H1 (cell line): ENCODE measurements at regions not wholly inside any gene's neighbourhood (a gene's known extent, or its start where the extent isn't known, plus 50 kb on each side); places are given as distances from the start of the nearest gene placed in this dataset.

Source experiments
- CTCF ChIA-PET: fragments of 300-600 bp; sonication (Branson Sonifier 250); formaldehyde crosslinking; loops from one replicate; lab custom pipeline; 2021; ENCODE audit not compliant: partially characterized antibody; lab: Charles Lee
- POLR2A ChIA-PET: fragments of 300-600 bp; sonication (Branson Sonifier 250); formaldehyde crosslinking; loops from one replicate; lab custom pipeline; 2021; ENCODE audit warnings: inconsistent platforms; ENCODE audit not compliant: partially characterized antibody; lab: Charles Lee
- DNase-seq, 2 experiments: peaks; one replicate each; pipeline versions ENCODE4 v3.0.0 to v3.0.0-alpha.2; 2010 to 2022; ENCODE audit warnings: low spot score in 2 of 2, low read depth in 1 of 2, mixed read lengths in 1 of 2
- FAIRE-seq: peaks from 2 replicates; lab custom pipeline; 2011; peaks lifted over from hg19 to GRCh38; lab: Jason Lieb, UNC
- H2AFZ ChIP-seq: 2 replicates; pipeline ENCODE4 v1.8.1; 2012; ENCODE audit warnings: low read length, inconsistent platforms
- H2AK5ac ChIP-seq: 2 replicates; pipeline ENCODE4 v1.6.1; 2013; ENCODE audit warnings: low read depth, low read length
- H2BK120ac ChIP-seq: replicated peaks from 2 replicates; pipeline ENCODE3; 2013; ENCODE audit warnings: low read depth, low read length, inconsistent platforms
- H2BK12ac ChIP-seq: 2 replicates; pipeline ENCODE4 v1.6.1; 2013; ENCODE audit warnings: low read depth, low read length
- H2BK15ac ChIP-seq: 2 replicates; pipeline ENCODE4 v1.6.1; 2013; ENCODE audit warnings: low read length
- H2BK20ac ChIP-seq: 2 replicates; pipeline ENCODE4 v1.6.1; 2013; ENCODE audit warnings: low read length
- H2BK5ac ChIP-seq: 2 replicates; pipeline ENCODE4 v1.6.1; 2013; ENCODE audit warnings: low read depth, low read length
- H3K14ac ChIP-seq: 2 replicates; pipeline ENCODE4 v1.6.1; 2013; ENCODE audit warnings: inconsistent platforms; ENCODE audit not compliant: insufficient read length
- H3K18ac ChIP-seq: 2 replicates; pipeline ENCODE4 v1.6.1; 2013; ENCODE audit warnings: low read length; ENCODE audit errors: extremely low read depth
- H3K23ac ChIP-seq: 2 replicates; pipeline ENCODE4 v1.6.1; 2013; ENCODE audit warnings: inconsistent platforms; ENCODE audit not compliant: insufficient read length
- H3K23me2 ChIP-seq: 2 replicates; pipeline ENCODE4 v1.6.1; 2013; ENCODE audit warnings: low read depth, low read length
- H3K27ac ChIP-seq: 2 replicates; pipeline ENCODE4 v1.6.1; 2011; ENCODE audit warnings: low read depth, low read length, inconsistent platforms
- H3K27me3 ChIP-seq, 4 experiments: replicated peaks in 1 of 4; 1 replicate in 1 of 4; 2 replicates in 3 of 4; pipeline versions ENCODE4 v1.6.1 to v1.8.1; 2011 to 2013; ENCODE audit warnings: low read length in 3 of 4, mild to moderate bottlenecking in 3 of 4, inconsistent platforms in 2 of 4, mixed read lengths in 2 of 4, moderate library complexity in 1 of 4; ENCODE audit not compliant: control insufficient read depth in 3 of 4, insufficient read depth in 3 of 4; ENCODE audit errors: extremely low read depth in 1 of 4
- H3K36me3 ChIP-seq, 4 experiments: 2 replicates each; pipeline versions ENCODE4 v1.6.1 to v1.8.1; 2011 to 2013; ENCODE audit warnings: mild to moderate bottlenecking in 4 of 4, low read length in 3 of 4, moderate library complexity in 2 of 4, control low read depth in 1 of 4, inconsistent platforms in 1 of 4; ENCODE audit not compliant: insufficient read depth in 4 of 4, control insufficient read depth in 2 of 4
- H3K4ac ChIP-seq: replicated peaks from 2 replicates; pipeline ENCODE3; 2013; ENCODE audit warnings: low read length, low read depth, mixed read lengths, inconsistent platforms; ENCODE audit not compliant: insufficient read length
- H3K4me1 ChIP-seq, 4 experiments: replicated peaks in 1 of 4; 1 replicate in 1 of 4; 2 replicates in 3 of 4; pipeline versions ENCODE4 v1.6.1 to v1.8.1; 2011 to 2013; ENCODE audit warnings: low read length in 3 of 4, inconsistent platforms in 2 of 4, mixed read lengths in 1 of 4; ENCODE audit not compliant: insufficient read depth in 4 of 4, control insufficient read depth in 3 of 4
- H3K4me2 ChIP-seq, 2 experiments: 2 replicates each; pipeline versions ENCODE4 v1.6.1 to v1.8.1; 2011 to 2013; ENCODE audit warnings: low read depth in 2 of 2, low read length in 2 of 2, control low read depth in 1 of 2, inconsistent platforms in 1 of 2, mild to moderate bottlenecking in 1 of 2; ENCODE audit not compliant: insufficient read depth in 1 of 2
- H3K4me3 ChIP-seq, 4 experiments: fragments of 200-600, 300-600 bp in 1 of 4; sonication (generic), shearing (Covaris generic), sonication (Bioruptor Twin) in 1 of 4; 2 replicates each; pipeline versions ENCODE4 v1.5.1 to v1.8.1; 2011 to 2016; ENCODE audit warnings: low read length in 4 of 4, low read depth in 3 of 4, control low read depth in 2 of 4, inconsistent platforms in 2 of 4, mild to moderate bottlenecking in 2 of 4, mixed read lengths in 1 of 4, moderate library complexity in 1 of 4; ENCODE audit not compliant: insufficient read depth in 2 of 4; ENCODE audit errors: extremely low read depth in 1 of 4
- H3K56ac ChIP-seq: replicated peaks from 2 replicates; pipeline ENCODE3; 2013; ENCODE audit warnings: low read depth, mild to moderate bottlenecking, mixed read lengths, low read length, inconsistent platforms; ENCODE audit not compliant: insufficient read length
- H3K79me1 ChIP-seq: 2 replicates; pipeline ENCODE4 v1.6.1; 2013; ENCODE audit warnings: low read depth, low read length, control low read depth
- H3K79me2 ChIP-seq, 2 experiments: 2 replicates each; pipeline versions ENCODE4 v1.6.1 to v1.8.1; 2012 to 2013; ENCODE audit warnings: low read length in 2 of 2, mild to moderate bottlenecking in 2 of 2, inconsistent platforms in 1 of 2; ENCODE audit not compliant: insufficient read depth in 2 of 2, control insufficient read depth in 1 of 2
- H3K9ac ChIP-seq, 4 experiments: replicated peaks in 1 of 4; 1 replicate in 1 of 4; 2 replicates in 3 of 4; pipeline versions ENCODE4 v1.6.1 to v1.8.1; 2011 to 2013; ENCODE audit warnings: low read depth in 3 of 4, low read length in 3 of 4, control low read depth in 2 of 4, mild to moderate bottlenecking in 2 of 4, moderate library complexity in 2 of 4, inconsistent platforms in 1 of 4; ENCODE audit errors: extremely low read depth in 1 of 4
- H3K9me3 ChIP-seq, 2 experiments: 2 replicates each; pipeline versions ENCODE4 v1.6.1 to v1.8.1; 2012 to 2013; ENCODE audit warnings: mild to moderate bottlenecking in 2 of 2, moderate library complexity in 2 of 2, control low read depth in 1 of 2, inconsistent platforms in 1 of 2, low read depth in 1 of 2, low read length in 1 of 2, mixed read lengths in 1 of 2; ENCODE audit not compliant: insufficient read depth in 2 of 2
- H4K20me1 ChIP-seq, 2 experiments: replicated peaks in 1 of 2; 2 replicates each; pipeline versions ENCODE3 to v1.8.1; 2011 to 2013; ENCODE audit warnings: inconsistent platforms in 2 of 2, low read length in 2 of 2, mild to moderate bottlenecking in 1 of 2; ENCODE audit not compliant: insufficient read depth in 2 of 2, control insufficient read depth in 1 of 2
- H4K5ac ChIP-seq: 2 replicates; pipeline ENCODE4 v1.6.1; 2013; ENCODE audit warnings: low read length, low read depth, mixed read lengths, inconsistent platforms; ENCODE audit not compliant: insufficient read length
- H4K8ac ChIP-seq: 2 replicates; pipeline ENCODE4 v1.8.0; 2013; ENCODE audit warnings: mild to moderate bottlenecking, moderate library complexity, low read length, inconsistent platforms; ENCODE audit not compliant: insufficient read depth; ENCODE audit errors: extremely low read depth
- H4K91ac ChIP-seq: replicated peaks from 2 replicates; pipeline ENCODE3; 2013; ENCODE audit warnings: low read length, mixed read lengths, inconsistent platforms; ENCODE audit not compliant: insufficient read length
- BCL11A ChIP-seq, 2 experiments: IDR thresholded peaks; one replicate each; pipeline ENCODE4 v1.6.1; 2011; ENCODE audit warnings: low read depth in 2 of 2, low read length in 2 of 2, mild to moderate bottlenecking in 2 of 2
- BRCA1 ChIP-seq: IDR thresholded peaks from 2 replicates; pipeline ENCODE4 v1.6.1; 2012; ENCODE audit warnings: low read depth, low read length, improper control_type of control experiment
- EZH2 ChIP-seq: fragments of 200-600 bp; sonication (generic); IDR thresholded peaks from 2 replicates; pipeline ENCODE4 v1.7.1; 2012; ENCODE audit warnings: low read depth, mild to moderate bottlenecking, moderate library complexity, low read length, inconsistent platforms; ENCODE audit not compliant: severe bottlenecking
- GABPA ChIP-seq: IDR thresholded peaks from 2 replicates; pipeline ENCODE4 v1.6.1; 2011; ENCODE audit warnings: mild to moderate bottlenecking, low read length, moderate library complexity, borderline replicate concordance; ENCODE audit not compliant: insufficient read depth
- GTF2F1 ChIP-seq: IDR thresholded peaks from 2 replicates; pipeline ENCODE4 v1.6.1; 2012; ENCODE audit warnings: low read depth, low read length, improper control_type of control experiment, borderline replicate concordance
- HDAC2 ChIP-seq, 2 experiments: fragments of 300-600 bp in 1 of 2; sonication (generic) in 1 of 2; IDR thresholded peaks; 2 replicates each; pipeline ENCODE4 v1.6.1; 2011 to 2012; ENCODE audit warnings: low read depth in 2 of 2, low read length in 2 of 2, mild to moderate bottlenecking in 2 of 2, moderate library complexity in 2 of 2, borderline replicate concordance in 1 of 2, inconsistent platforms in 1 of 2
- KDM1A ChIP-seq: fragments of 200-600, 300-600 bp; sonication (generic); IDR thresholded peaks from 2 replicates; pipeline ENCODE4 v1.7.1; 2016; ENCODE audit warnings: mild to moderate bottlenecking, low read length, borderline replicate concordance
- RFX5 ChIP-seq: IDR thresholded peaks from 2 replicates; pipeline ENCODE4 v1.6.1; 2011; ENCODE audit warnings: low read depth, low read length, improper control_type of control experiment, borderline replicate concordance
- RNF2 ChIP-seq: fragments of 200-900, 300-1000 bp; sonication (generic); IDR thresholded peaks from 2 replicates; pipeline ENCODE4 v1.7.1; 2016; ENCODE audit warnings: borderline replicate concordance, low read depth, mild to moderate bottlenecking, antibody characterized with exemption, low read length; ENCODE audit not compliant: poor library complexity, severe bottlenecking; ENCODE audit errors: missing control alignments
- SIX5 ChIP-seq: IDR thresholded peaks from 2 replicates; pipeline ENCODE4 v1.6.1; 2011; ENCODE audit warnings: mild to moderate bottlenecking, low read depth, low read length
- SP2 ChIP-seq: IDR thresholded peaks from 2 replicates; pipeline ENCODE4 v1.6.1; 2012; ENCODE audit warnings: mild to moderate bottlenecking, low read length, inconsistent platforms
- TEAD4 ChIP-seq: IDR thresholded peaks from 2 replicates; pipeline ENCODE4 v1.6.1; 2012; ENCODE audit warnings: low read depth, low read length, inconsistent platforms, mixed read lengths
- YY1 ChIP-seq: IDR thresholded peaks from 2 replicates; pipeline ENCODE4 v1.6.1; 2011; ENCODE audit warnings: low read depth, mild to moderate bottlenecking, low read length
- WGBS, 2 experiments: shearing (Covaris generic) in 1 of 2; methylation state at CpG; one replicate each; pipeline versions ENCODE4 v1.1.6 to v1.1.7; 2013 to 2015; ENCODE audit warnings: low lambda C conversion rate in 2 of 2, mixed read lengths in 2 of 2, inconsistent platforms in 1 of 2, low coverage in 1 of 2, missing lambda C conversion rate in 1 of 2; ENCODE audit not compliant: insufficient replicate concordance in 2 of 2, insufficient coverage in 1 of 2, insufficient read length in 1 of 2; ENCODE audit errors: extremely low coverage in 1 of 2, missing lambda C conversion rate in 1 of 2; 5-methylcytosine and 5-hydroxymethylcytosine counted together
- TF ChIP-seq, protein P1 (sequence below): IDR thresholded peaks from 2 replicates; pipeline ENCODE4 v1.6.1; 2012; ENCODE audit warnings: inconsistent platforms

DNA sequence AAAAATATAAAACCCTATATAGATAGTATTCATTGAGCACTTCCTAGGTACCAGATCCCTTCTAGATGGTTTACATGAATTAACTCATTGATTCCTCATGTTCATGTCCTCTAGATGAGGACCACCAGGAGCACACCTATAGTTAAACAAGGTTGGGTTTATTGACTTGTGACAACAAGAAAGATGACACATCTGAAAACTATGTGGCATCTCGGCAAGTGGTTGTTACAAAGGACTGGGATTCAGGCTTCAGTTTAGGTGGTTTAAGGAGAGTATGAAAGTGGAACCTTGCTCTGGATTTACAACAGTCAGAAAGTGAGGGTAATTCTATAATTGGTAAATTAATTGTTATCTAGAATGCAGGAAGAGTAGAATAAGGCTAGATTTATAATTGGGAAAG lies 99.0 kb upstream of the PHF14 start:
- Histone ChIP-seq H4K5ac (no peak overlapping the region), H3K4me3 (no peak overlapping the region), H3K56ac (no peak overlapping the region), H2BK15ac (no peak overlapping the region), H3K9me3 (no peaks in the 10 kb centered on the region), H3K18ac (no peak overlapping the region), H2BK12ac (no peak overlapping the region), H3K4me2 (no peak overlapping the region), H3K9ac (no peak overlapping the region), H3K23me2 (no peaks in the 10 kb centered on the region), H4K8ac (no peak overlapping the region), H2BK120ac (no peak overlapping the region), H4K20me1 (no peaks in the 10 kb centered on the region), H3K36me3 (no peaks in the 10 kb centered on the region), H2BK20ac (no peak overlapping the region), H3K79me2 (no peaks in the 10 kb centered on the region), H4K91ac (no peak overlapping the region), H3K14ac (no peak overlapping the region), H3K79me1 (no peaks in the 10 kb centered on the region), H3K27me3 (no peaks in the 10 kb centered on the region), H3K4ac (no peak overlapping the region), H3K23ac (no peak overlapping the region), H3K4me1 (no peaks in the 10 kb centered on the region), H2BK5ac (no peak overlapping the region), H2AFZ (no peak overlapping the region), H3K27ac (no peak overlapping the region), H2AK5ac (no peak overlapping the region)
- no peak for DNase-seq
- ChIA-PET POLR2A (interaction anchor here (1.0 kb wide), 1 partner anchor 51 kb away, joined by 4 read pairs; no protein-coding TSS in a partner anchor), CTCF (interaction anchor here (0.6 to 1.1 kb wide), 3 partner anchors 19 to 467 kb away, joined by 3 read pairs; no protein-coding TSS in a partner anchor)
- no peak for FAIRE-seq
- WGBS, 2 experiments: 84% methylated on average over 1 of the region's 1 CpG; no CpG with 5 or more reads in 1 of the 2 experiments
- TF ChIP-seq RFX5: no peak
- TF ChIP-seq RNF2: no peak
- TF ChIP-seq SP2: no peak
- TF ChIP-seq HDAC2 (IDR thresholded peaks at IDR 0.05; ENCODE audit: borderline replicate concordance in 1 of 2, low read depth in 2 of 2, low read length in 2 of 2): no peak
- no peak for TF ChIP-seq EZH2
- TF ChIP-seq TEAD4: no peak
- TF ChIP-seq GABPA: no peak
- no peak for TF ChIP-seq YY1
- no peak for TF ChIP-seq SIX5
- no peak for TF ChIP-seq BCL11A (IDR thresholded peaks at IDR 0.05; ENCODE audit: low read depth in 2 of 2, low read length in 2 of 2)
- TF ChIP-seq GTF2F1: no peak
- TF ChIP-seq, protein P1, sequence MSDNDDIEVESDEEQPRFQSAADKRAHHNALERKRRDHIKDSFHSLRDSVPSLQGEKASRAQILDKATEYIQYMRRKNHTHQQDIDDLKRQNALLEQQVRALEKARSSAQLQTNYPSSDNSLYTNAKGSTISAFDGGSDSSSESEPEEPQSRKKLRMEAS: no peak
- no peak for TF ChIP-seq BRCA1
- no peak for TF ChIP-seq KDM1A
